HG02973 (cell line): ENCODE measurements at regions not wholly inside any gene's neighbourhood (a gene's known extent, or its start where the extent isn't known, plus 50 kb on each side); places are given as distances from the start of the nearest gene placed in this dataset.

Experiments used
- ATAC-seq: cut with Tn5 transposase; IDR thresholded peaks from one replicate; pipeline ENCODE4 v1.9.1; 2021; ENCODE audit warnings: moderate library complexity; ENCODE audit not compliant: unreplicated experiment

DNA sequence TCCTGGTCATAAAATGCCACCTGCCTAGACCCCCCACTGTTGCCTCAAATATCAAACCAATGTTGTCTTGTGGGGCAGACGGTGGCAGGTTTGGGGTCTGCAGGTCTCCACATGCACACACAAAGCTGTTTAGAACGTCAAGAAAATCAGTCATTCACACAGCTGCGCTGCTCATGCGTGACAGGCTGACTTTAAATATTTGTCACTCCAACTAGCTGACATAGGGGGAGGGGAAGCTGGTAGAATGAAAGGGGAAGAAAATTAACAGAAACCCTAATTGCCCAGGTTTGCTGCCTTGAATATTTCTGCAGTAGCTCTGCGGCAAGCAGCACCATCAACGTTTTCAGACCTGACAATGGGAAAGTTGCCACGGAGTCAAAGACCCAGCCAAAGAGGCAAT lies 201.8 kb downstream of the ABHD5 start:
- ATAC-seq = peak; percentile 64

DNA sequence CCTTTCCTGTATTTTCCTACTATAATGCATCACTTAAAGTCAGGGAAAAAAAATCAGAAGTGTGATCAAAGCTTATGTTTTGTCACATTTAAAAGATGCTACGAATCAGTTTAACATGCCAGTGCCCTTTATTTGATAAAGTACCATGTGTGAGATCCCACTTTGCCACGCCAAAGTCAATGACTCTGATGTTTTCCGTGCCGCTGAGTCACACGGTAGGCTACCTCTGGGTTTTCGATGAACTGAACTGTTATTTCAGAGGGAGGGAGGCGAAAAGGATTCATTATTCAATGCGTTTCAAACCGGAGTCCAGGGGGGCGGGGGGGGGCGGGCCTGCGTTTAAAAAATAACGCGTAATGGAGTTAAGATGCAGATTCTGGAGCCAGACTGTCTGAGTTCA lies 203.0 kb downstream of the ABHD5 start:
- no peak for ATAC-seq

- no peak for ATAC-seq
These were observed 203.7 kb downstream of the ABHD5 start for GRCh38 chr3:43894176-43895049.

DNA sequence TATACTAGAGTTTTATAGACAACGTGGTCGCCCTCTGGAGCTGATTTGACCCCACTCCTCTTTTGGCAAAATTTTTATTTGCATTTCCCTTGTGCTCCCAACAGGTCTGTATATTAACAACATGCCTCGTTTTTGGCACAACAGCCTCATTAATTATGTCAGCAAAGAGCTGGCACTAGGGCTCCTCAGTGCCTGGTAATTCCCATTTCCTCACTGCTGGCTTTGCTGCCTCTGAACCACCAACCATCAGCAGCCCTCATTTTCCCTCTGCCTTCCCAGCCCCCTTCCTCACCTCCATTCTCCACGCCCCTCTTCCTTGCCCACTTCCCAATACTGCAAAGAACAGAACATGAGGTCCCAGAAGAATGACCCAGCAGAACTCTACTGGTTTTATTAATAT lies 204.8 kb downstream of the ABHD5 start:
- no peak for ATAC-seq

- no peak for ATAC-seq
These were observed 211.7 kb downstream of the ABHD5 start for GRCh38 chr3:43902415-43902814.

DNA sequence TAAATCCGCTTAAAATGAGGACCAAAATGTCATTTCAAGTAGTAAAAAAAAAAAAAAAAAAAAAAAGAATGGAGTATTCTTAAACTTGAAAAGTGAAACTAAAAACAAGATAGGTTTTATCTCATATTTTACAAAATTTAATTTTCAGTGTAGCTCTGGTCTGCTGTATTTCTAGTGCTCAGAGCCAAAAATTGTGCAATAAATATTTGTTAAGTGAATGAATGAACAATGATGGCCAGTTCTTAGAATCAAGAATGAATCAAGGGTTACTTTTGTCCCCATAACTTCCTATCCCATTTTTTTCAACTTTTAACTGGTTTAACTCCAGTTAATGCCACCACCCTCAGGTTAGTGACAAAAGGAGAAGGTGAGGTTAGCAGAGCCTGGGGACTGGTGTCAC lies 214.4 kb downstream of the ABHD5 start:
- ATAC-seq = no peak

- peak; percentile 25 for ATAC-seq
These were observed 216.2 kb downstream of the ABHD5 start for GRCh38 chr3:43906849-43907507.

DNA sequence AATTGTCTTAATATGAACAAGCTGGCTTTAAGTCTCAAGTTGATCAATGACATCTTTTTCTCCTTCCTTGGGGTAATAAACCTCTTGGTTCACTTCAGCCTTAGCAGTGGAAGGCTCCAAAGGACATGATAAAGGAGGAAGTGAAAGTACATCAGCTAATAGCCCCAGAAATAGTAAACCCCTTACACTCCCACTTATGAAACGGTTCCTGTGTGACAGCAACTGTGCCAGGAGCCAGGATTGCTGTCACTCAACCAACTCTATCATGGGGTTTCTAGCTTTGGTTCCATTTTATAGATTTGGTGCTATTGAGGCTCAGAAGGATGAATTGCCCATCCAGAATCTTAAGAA lies 216.7 kb downstream of the ABHD5 start:
- ATAC-seq = peak; percentile 89

- ATAC-seq = no peak
These were observed 217.7 kb downstream of the ABHD5 start for GRCh38 chr3:43908456-43908855.

GRCh38 chr3:43909149-43909548 lies 218.4 kb downstream of the ABHD5 start:
- no peak for ATAC-seq

- ATAC-seq = no peak
These were observed 220.0 kb downstream of the ABHD5 start for GRCh38 chr3:43910750-43911149.

DNA sequence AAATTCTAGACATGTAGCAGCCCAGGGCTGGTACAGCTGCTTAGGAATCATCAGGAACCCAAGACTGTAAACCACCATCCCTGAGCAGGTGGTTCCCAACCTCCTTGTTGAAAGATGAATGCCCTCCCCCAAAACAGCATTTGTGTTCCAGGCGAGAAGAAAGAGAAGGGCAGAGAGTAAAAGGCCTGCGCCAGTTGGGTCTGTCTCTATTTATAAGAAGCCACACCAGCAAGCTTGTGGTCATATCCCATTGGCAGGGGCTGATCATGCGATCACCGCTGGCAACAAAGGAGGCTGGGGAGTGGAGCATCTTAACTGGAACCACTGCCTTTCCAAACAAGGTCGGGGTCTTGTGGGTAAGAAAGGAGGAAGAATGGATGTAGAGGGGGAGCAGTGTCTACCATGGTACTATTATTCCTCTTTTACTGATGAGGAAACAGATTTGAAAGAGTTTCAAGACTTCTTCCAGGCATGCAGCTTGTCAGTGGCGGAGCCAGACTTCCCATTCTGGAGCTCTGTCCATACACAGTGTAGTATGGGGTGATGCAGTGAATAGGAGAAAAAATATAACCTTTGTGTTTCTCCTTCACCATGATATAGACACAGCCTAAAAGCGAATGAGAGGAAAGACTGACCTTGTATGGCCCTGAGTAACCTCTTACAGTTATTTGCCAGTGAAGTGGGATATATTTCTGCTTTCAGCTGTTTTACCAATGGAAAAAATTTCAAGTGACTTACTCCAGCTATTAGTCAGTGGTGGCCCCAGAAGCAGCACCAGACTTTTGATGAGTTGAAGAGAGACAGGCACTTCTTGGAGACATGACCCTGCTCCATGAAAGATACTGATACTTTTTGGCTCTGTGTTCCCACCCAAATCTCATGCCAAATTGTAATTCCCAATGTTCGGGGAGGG lies 222.6 kb downstream of the ABHD5 start:
- ATAC-seq = no peak

- no peak for ATAC-seq
These were observed 223.5 kb downstream of the ABHD5 start for GRCh38 chr3:43914269-43914668.

DNA sequence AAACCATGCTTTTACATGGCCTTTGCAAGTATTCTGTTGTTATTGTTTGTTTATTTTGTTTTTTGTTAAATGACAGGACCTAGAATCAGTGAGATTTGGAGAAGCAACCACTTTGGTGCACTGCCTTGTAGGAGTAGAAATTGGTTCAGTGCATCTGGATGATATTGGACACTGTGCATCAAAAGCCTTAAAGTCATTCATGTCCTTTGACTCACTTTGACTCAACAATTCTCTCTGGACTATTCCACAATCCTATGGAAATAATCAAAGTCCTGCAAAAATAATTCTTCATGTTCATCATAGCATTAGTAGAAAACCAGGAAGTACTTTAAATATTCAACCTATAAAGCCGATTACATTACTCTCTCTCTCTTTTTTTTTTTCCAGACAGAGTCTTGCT lies 224.8 kb downstream of the ABHD5 start:
- no peak for ATAC-seq

GRCh38 chr3:43917361-43917760 lies 226.6 kb downstream of the ABHD5 start:
- no peak for ATAC-seq

DNA sequence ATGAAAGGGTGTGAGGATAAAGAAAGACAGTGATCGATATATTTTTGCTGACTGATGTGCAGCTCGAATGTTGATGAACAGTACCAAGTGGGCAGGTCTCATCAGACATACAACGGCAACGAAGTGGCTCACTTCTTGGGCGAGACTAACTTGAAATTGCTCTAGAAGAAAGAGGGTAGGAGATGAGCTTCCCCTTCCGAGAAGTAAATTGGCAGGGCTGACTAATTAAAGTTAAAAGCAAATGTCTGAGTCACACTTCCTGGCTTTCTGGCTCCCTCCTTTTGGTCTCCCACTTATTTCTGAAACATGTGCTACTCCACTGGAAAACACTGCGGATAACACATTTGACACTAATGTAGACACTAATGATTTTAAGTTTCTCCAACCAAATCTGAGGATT lies 228.3 kb downstream of the ABHD5 start:
- ATAC-seq = no peak

DNA sequence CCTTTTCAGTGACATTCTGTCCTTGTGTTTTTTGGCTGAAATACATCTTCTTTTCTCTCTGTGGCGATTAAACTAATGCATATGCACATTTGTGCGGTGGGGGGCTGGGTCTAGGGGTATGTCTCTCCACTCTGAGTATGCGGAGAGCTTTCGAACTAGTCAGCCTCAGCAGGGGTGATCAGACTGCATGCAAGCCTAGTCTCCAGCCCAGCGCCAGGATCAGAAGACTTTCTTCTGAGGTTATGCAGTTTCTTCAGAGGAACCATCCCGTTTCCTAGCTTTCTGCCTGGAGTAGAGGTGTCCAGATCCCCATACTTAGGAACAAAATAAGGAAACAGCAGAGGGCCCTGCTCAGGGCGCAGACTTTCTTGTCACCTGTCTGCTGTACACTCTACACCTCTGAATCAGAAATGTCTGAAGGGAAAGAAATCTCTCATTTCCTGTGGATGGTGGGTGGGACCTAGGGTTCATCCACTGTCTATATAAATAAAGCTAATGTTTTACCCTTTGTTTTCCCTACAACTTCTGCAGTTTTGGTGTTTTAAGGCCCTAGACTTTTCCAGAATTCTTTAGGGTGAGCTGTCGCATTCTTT lies 230.4 kb downstream of the ABHD5 start:
- no peak for ATAC-seq

DNA sequence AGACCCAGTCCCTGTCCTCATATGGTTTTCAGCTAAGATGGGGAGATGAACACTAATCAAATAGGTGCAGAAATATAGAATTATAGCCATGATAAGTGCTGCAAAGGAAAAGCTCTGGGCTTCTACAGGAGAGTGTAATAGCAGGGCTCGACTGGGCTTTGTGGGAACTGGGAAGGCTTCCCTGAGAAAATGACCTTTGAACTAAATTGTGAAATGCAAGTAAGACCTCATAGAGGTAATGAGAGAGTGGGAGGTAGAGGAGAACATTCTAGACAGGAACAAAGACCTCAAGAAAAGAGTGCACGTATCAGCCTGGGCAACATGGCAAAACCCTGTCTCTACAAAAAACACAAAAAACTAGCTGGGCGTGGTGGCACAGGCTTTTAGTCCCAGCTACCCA lies 231.6 kb downstream of the ABHD5 start:
- ATAC-seq = no peak

- no peak for ATAC-seq
These were observed 232.6 kb downstream of the ABHD5 start for GRCh38 chr3:43923104-43923882.

DNA sequence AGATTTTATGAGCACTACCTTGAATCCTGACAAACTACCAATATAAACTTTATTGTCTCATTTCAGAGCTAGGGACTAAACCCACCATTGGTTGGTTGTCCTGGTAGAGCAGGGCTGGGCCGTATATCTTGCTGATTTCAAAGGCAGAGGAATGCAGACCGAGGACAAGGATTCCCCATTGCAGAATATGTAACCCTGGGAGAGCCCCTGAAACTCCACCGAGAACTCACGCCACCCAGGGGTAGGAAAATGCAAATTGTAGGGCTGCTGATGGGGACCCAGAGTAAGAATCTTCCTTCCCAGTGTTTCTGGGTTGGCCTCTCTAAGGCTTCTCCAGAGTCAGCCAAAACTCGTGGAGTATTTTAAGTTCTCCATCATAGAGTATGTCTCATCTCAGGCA lies 235.3 kb downstream of the ABHD5 start:
- no peak for ATAC-seq
